ENCODE measurements at regions not wholly inside any gene's neighbourhood (a gene's known extent, or its start where the extent isn't known, plus 50 kb on each side); places are given as distances from the start of the nearest gene placed in this dataset.
"Not testable (repeated sequence)": the region's sequence is repeated elsewhere in the genome, so short reads cannot be mapped to it uniquely, and the experiment has no call there.

GRCh38 chr2:228796386-228796785 is 474.7 kb downstream of the PID1 start:
- DNase-seq (ENCODE audit: low spot score), result no peak

- DNase-seq (ENCODE audit: low spot score), result no peak
These were observed 478.0 kb downstream of the PID1 start for GRCh38 chr2:228793116-228793515.

GRCh38 chr2:228786901-228787300 is 484.2 kb downstream of the PID1 start:
- DNase-seq (ENCODE audit: low spot score), result no peak

- no peak for DNase-seq (ENCODE audit: low spot score)
These were observed 488.8 kb downstream of the PID1 start for GRCh38 chr2:228782281-228782680.

DNA sequence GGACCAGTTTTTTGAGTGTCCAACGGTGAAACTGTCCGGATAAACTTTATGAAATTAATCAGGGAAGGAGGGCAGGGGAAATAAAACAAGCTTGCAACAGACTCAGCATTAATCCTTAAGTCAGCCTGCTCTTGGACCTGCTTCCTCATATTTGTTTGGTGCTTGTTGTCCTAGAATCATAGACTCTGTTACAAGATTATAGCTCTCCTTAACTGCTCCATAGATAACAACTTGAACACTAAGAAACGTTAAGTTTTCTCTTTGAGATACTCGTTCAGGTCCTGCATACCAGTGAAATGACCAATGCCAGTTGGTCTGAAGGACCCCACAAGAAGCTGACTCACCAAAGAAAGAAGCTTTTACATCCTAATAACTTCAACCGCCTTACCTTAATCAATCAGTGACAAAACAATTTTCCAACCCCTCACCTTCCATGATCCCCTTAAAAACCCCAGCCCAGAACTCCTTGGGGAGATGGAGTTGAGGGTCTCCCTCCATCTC is 493.2 kb downstream of the PID1 start:
- DNase-seq (ENCODE audit: low spot score), result no peak

GRCh38 chr2:228774548-228774947 is 496.5 kb downstream of the PID1 start:
- no peak for DNase-seq (ENCODE audit: low spot score)

- no peak for DNase-seq (ENCODE audit: low spot score)
These were observed 499.3 kb downstream of the PID1 start for GRCh38 chr2:228771774-228772173.

GRCh38 chr2:228771315-228771714 is 499.8 kb downstream of the PID1 start:
- no peak for DNase-seq (ENCODE audit: low spot score)

DNA sequence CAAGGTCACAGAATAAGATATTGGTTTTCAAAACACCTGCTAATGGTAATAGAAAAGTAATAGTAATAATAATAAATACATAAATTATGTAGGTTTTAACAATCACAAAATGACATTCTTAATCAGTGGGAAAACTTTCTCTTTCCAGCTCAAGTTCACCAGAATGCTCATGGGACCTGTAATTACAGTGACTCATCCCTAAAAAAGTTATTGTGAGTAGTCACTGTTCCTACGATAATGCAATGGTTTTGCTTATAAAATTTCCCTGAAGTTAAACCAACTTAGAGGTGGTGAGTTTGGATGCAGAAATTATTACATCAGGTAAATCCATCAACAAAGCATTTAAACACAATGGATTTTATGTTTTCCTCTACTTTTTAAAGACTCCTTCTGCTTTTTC is 502.3 kb downstream of the PID1 start:
- no peak for DNase-seq (ENCODE audit: low spot score)

- DNase-seq (ENCODE audit: low spot score), result not testable (repeated sequence)
These were observed 502.9 kb downstream of the PID1 start for GRCh38 chr2:228768141-228768540.

DNA sequence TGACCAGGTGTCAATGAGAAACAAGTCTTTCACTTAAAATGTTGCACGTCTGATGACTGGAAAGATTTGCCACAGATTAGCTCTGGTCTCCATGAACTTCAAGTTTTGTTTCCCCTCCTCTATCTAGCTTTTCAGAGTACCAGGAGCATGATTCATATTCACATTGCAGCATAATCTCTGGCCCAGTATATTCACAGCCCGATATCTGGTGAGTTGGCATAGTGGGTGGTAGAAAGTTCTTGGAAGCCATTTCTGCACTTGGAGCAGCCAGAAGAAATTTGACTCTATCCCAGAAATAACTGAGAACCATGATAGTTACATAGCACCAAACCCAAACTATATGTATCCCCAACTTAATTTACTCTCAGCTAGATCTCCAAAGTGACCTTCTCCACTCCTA is 503.9 kb downstream of the PID1 start:
- DNase-seq (ENCODE audit: low spot score), result no peak

DNA sequence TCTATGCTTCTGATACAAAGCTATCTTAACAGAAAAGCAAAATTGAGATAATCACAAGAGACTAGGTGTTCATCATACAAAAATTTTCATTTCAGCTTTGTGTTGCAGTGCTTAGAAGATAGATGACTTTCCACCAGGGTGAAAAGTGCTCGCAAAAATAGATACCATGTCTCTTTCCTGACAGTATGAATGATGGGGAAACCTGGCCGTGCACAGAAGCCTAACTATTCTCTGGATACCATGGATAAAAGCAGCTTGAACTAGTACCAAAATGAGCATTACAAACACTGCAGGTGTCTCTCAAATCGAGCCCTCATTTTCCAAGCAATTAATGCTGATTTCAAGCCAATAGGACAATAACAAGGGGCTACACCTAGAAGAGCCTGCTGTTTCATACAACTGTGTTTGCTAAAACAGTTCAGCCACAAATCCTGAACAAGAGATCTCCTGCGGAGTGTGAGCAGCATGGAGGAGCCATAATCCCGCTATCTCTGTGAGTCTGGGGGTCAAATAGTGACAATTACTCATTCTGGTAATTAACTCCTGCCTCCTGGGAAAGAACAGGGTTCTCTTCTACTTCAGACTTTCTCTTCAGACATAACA is 507.6 kb downstream of the PID1 start:
- DNase-seq (ENCODE audit: low spot score), result no peak

DNA sequence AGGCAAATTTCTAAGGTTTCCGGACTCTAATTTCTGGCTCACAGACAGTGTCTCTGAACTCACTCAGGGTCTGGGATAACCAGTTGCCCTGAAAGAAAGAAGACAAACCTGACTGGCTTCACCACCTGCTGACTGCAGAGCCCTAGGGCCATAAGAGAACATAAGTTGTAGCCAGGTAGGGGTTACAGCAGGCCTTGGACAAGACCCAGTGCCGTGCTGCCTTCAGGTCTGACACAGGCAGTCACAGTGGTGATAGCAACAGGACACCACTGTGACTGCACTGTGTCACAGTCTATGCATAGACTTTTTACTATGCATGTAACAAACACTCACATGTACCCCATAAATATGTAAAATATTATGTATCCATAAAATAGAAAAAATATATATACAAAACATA is 508.5 kb downstream of the PID1 start:
- DNase-seq (ENCODE audit: low spot score), result no peak

GRCh38 chr2:228755661-228756060 is 515.4 kb downstream of the PID1 start:
- DNase-seq (ENCODE audit: low spot score), result not testable (repeated sequence)

DNA sequence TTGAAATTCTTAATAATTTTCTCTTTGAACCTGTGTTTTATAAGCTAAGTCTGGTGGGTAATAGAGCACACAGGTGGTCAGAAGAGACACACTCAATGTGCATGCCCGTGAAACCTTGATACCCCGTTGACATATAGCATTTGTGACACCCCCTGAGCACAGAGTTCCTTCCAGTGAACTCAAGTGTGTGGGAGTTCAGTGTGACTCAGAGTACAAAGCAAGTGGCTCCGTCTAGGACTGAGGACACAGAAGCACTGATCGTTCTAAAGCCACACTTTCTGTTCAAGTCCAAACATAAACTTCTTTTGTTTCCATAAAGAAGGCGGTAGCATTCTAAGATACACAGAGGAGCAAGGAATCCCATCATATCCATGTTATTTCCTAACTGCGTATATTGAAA is 523.6 kb downstream of the PID1 start:
- no peak for DNase-seq (ENCODE audit: low spot score)

- no peak for DNase-seq (ENCODE audit: low spot score)
These were observed 532.3 kb downstream of the PID1 start for GRCh38 chr2:228738671-228739380.

GRCh38 chr2:228735697-228736096 is 535.4 kb downstream of the PID1 start:
- no peak for DNase-seq (ENCODE audit: low spot score)

DNA sequence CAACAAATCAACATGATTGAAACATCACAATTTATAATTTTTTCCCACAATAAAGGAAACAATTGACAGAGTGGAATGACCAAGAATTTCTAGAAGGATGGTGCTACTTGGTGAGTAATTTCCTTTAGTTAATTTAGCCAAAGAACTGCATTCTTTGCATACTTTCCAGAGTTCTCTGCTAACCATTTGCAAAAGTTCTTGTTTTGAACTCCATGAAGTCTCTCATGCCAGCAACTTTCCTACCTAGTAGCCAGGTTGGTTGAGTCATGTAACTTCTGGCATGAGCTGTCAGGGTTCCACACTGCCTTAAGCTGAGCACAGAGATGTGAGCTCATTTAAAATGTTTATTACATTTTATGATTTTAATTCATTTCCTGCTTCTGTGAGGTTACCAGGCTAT is 539.6 kb downstream of the PID1 start:
- DNase-seq (ENCODE audit: low spot score), result no peak

DNA sequence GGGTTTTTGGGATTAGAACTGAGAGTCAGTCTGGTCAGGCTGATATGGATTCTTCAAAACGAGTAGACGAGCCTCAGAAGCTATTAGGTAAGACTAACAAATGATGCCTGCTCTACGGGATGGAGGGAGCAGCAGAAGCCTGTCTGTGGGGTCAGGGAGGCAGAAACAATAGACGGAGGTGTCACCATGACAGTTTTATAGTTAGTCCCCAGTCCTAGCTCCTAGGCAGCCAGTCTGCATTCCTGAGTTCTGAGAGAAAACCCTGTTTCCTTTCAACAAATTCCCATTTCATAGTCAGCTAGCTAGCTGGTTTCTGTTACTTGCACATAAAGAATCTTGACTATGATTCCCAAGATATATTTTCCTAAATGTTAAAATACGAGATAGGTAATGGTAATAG is 542.1 kb downstream of the PID1 start:
- DNase-seq (ENCODE audit: low spot score), result no peak

DNA sequence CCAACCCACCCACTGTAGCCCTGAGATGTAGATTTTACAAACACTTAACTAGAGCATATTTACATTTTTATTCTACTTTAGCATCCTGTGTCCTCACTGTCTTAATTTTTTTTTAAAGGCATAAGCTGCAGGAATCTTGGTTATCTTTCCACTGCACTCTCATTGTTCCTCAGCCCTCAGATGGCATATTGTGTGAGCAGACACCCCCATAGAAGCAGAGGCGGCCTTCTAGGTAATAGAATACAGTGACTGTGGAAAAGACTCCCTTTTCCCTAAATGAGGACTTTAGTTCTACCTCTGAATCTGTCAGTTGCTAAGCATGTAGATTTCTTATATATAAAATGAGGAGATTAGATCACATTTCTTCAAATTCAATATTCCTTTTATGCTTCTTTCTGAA is 543.5 kb upstream of the SPHKAP start:
- no peak for DNase-seq (ENCODE audit: low spot score)

GRCh38 chr2:228723599-228723998 is 542.1 kb upstream of the SPHKAP start:
- DNase-seq (ENCODE audit: low spot score), result no peak

- no peak for DNase-seq (ENCODE audit: low spot score)
These were observed 540.8 kb upstream of the SPHKAP start for GRCh38 chr2:228722311-228722710.

- DNase-seq (ENCODE audit: low spot score), result no peak
These were observed 539.4 kb upstream of the SPHKAP start for GRCh38 chr2:228720895-228721294.
